Testis (tissue), 2 donors: ENCODE measurements at regions not wholly inside any gene's neighbourhood (a gene's known extent, or its start where the extent isn't known, plus 50 kb on each side); places are given as distances from the start of the nearest gene placed in this dataset.

Experiments used
- DNase-seq: peaks from one replicate; pipeline ENCODE4 v3.0.0-alpha.2; 2019
- H3K27ac ChIP-seq, 2 donors: fragments of 200-600 bp; sonication (generic); one replicate each; pipeline ENCODE4 v1.5.1; 2019
- H3K27me3 ChIP-seq: fragments of 200-600 bp; sonication (generic); one replicate; pipeline ENCODE4 v1.5.1; 2019
- H3K36me3 ChIP-seq: fragments of 200-600 bp; sonication (generic); one replicate; pipeline ENCODE4 v1.5.1; 2017; ENCODE audit warnings: low read depth; ENCODE audit errors: missing control alignments
- H3K4me1 ChIP-seq: fragments of 200-600 bp; sonication (generic); one replicate; pipeline ENCODE4 v1.5.1; 2019
- H3K4me3 ChIP-seq, 2 donors: fragments of 200-600 bp; sonication (generic); one replicate each; pipeline ENCODE4 v1.5.1; 2017 to 2019
- H3K9me3 ChIP-seq: fragments of 200-600 bp; sonication (generic); one replicate; pipeline ENCODE4 v1.5.1; 2017
- POLR2A ChIP-seq: fragments of 450-650 bp; IDR thresholded peaks from one replicate; pipeline ENCODE4 v1.6.1; 2017; ENCODE audit warnings: antibody characterized with exemption, mild to moderate bottlenecking, moderate library complexity
- WGBS, 2 donors: methylation state at CpG; one replicate each; pipeline ENCODE4 v1.1.5; 2018; 5-methylcytosine and 5-hydroxymethylcytosine counted together
- intact Hi-C: fragments of 100-400 bp; cut with DNase I; formaldehyde crosslinking; loops from one replicate; pipeline ENCODE4 v1.15.1; 2023; ENCODE audit warnings: low total_unique reads
- TF ChIP-seq, protein P1 (sequence below), 3 experiments: fragments of 450-650 bp in 2 of 3; fragments of 200-600 bp in 1 of 3; sonication (generic) in 1 of 3; IDR thresholded peaks; one replicate each; pipeline ENCODE4 v1.5.1; 2016 to 2019; ENCODE audit warnings: antibody characterized with exemption in 3 of 3, mild to moderate bottlenecking in 2 of 3, moderate library complexity in 1 of 3

DNA sequence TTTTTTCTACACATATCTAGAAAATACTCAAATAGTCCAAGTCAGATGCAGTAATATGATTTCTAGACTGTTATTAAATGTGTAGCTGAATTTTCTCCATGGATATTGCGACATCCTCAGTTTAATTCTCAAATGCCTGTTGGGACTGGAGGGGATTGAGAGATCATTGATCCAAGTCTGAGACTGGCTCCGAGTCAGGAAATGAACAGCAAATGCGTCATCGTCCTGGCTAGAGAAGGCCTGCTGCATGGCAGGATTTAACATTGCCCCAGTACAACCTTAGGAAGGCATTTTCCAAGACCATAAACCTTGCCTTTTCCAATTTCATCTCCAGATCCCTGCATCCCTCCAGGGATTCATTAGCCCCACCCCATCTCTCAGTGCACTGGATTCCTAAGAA lies 56.6 kb upstream of the SLC6A14 start:
- no peak overlapping the region for H3K27ac ChIP-seq
- DNase-seq = no peak
- H3K27me3 ChIP-seq = no peaks in the 10 kb centered on the region
- H3K36me3 ChIP-seq = no peaks in the 10 kb centered on the region
- no peak for TF ChIP-seq POLR2A
- TF ChIP-seq, protein P1, sequence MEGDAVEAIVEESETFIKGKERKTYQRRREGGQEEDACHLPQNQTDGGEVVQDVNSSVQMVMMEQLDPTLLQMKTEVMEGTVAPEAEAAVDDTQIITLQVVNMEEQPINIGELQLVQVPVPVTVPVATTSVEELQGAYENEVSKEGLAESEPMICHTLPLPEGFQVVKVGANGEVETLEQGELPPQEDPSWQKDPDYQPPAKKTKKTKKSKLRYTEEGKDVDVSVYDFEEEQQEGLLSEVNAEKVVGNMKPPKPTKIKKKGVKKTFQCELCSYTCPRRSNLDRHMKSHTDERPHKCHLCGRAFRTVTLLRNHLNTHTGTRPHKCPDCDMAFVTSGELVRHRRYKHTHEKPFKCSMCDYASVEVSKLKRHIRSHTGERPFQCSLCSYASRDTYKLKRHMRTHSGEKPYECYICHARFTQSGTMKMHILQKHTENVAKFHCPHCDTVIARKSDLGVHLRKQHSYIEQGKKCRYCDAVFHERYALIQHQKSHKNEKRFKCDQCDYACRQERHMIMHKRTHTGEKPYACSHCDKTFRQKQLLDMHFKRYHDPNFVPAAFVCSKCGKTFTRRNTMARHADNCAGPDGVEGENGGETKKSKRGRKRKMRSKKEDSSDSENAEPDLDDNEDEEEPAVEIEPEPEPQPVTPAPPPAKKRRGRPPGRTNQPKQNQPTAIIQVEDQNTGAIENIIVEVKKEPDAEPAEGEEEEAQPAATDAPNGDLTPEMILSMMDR (IDR thresholded peaks at IDR 0.05) = no peak
- no peak overlapping the region for H3K4me3 ChIP-seq
- no peaks in the 10 kb centered on the region for H3K4me1 ChIP-seq
- no peaks in the 10 kb centered on the region for H3K9me3 ChIP-seq
- 81 to 82% methylated on average over 4 of the region's 4 CpGs for WGBS, 2 donors
- intact Hi-C loops = no loop called here

DNA sequence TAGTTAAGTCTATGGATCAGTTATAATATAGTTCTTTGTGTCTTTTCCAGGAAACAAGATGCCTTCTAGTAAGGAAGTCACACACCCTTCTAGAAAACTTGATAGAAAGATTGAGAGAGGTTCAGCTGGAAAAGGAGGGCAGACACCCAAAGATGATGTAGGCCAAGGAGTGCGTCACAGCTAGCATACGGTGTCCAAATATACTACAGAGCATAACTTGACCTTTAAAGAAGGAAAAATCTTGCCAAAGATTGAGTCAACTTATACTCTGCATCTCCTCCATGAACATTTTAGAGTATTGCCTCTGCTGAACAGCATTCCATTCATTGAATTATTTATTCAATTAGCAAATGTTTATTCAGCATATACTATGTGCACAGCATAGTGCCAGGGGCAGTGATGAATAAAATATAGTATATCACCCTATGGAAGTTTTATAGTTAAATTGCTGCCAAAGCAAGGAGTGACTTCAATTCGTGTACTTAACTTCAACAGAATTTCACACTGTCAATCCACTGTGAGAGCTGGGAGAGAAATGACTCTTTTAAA lies 51.9 kb upstream of the SLC6A14 start:
- intact Hi-C loops = no loop called here
- no peaks in the 10 kb centered on the region for H3K4me1 ChIP-seq
- no peaks in the 10 kb centered on the region for H3K36me3 ChIP-seq
- H3K4me3 ChIP-seq = no peak overlapping the region
- no peak for TF ChIP-seq POLR2A
- TF ChIP-seq, protein P1 (IDR thresholded peaks at IDR 0.05) = no peak
- H3K9me3 ChIP-seq = no peaks in the 10 kb centered on the region
- no peaks in the 10 kb centered on the region for H3K27me3 ChIP-seq
- 79 to 80% methylated on average over 3 of the region's 3 CpGs for WGBS, 2 donors
- no peak for DNase-seq
- no peak overlapping the region for H3K27ac ChIP-seq
